IMR-90 (cell line): ENCODE measurements at regions not wholly inside any gene's neighbourhood (a gene's known extent, or its start where the extent isn't known, plus 50 kb on each side); places are given as distances from the start of the nearest gene placed in this dataset.

Experiments
- ATAC-seq: fragments of 200-7000 bp; cut with Tn5 transposase; 2 replicates; pipeline ENCODE4 v1.9.1; 2020; ENCODE audit warnings: low read depth, mild to moderate bottlenecking, moderate library complexity
- BruUV-seq: library from RNA; stranded (reverse); fragments of 400-500 nt; replicated peaks from 2 replicates; lab custom pipeline; 2021; lab: Mats Ljungman, UMichigan
- CTCF ChIA-PET: fragments of 300-600 bp; formaldehyde crosslinking; extraction: SDS; loops from one replicate; lab custom pipeline; 2021; ENCODE audit warnings: antibody characterized with exemption; lab: Yijun Ruan, JAX
- POLR2A ChIA-PET: fragments of 300-600 bp; sonication (Branson Sonifier 250); formaldehyde crosslinking; loops from one replicate; lab custom pipeline; 2022; ENCODE audit warnings: antibody characterized with exemption; ENCODE audit not compliant: unreplicated experiment; lab: Charles Lee
- DNase-seq: peaks from one replicate; pipeline ENCODE4 v3.0.0; 2013
- H2AFZ ChIP-seq: replicated peaks from 2 replicates; pipeline ENCODE3; 2013; ENCODE audit warnings: low read length, mild to moderate bottlenecking; ENCODE audit not compliant: poor library complexity
- H2AK5ac ChIP-seq: 2 replicates; pipeline ENCODE4 v1.6.1; 2013; ENCODE audit warnings: low read depth, low read length, inconsistent platforms
- H2AK9ac ChIP-seq: replicated peaks from 2 replicates; pipeline ENCODE3; 2013; ENCODE audit warnings: mild to moderate bottlenecking, low read depth, low read length, moderate library complexity; ENCODE audit not compliant: poor library complexity
- H2BK120ac ChIP-seq: 2 replicates; pipeline ENCODE4 v1.6.1; 2013; ENCODE audit warnings: low read depth, low read length, inconsistent platforms
- H2BK15ac ChIP-seq: 3 replicates; pipeline ENCODE4 v1.6.1; 2013; ENCODE audit warnings: low read depth, low read length, inconsistent platforms
- H2BK20ac ChIP-seq: 2 replicates; pipeline ENCODE4 v1.6.1; 2013; ENCODE audit warnings: low read depth, mild to moderate bottlenecking, inconsistent platforms, low read length, moderate library complexity
- H2BK5ac ChIP-seq: 2 replicates; pipeline ENCODE4 v1.6.1; 2013; ENCODE audit warnings: mild to moderate bottlenecking, low read depth, low read length, inconsistent platforms; ENCODE audit not compliant: poor library complexity, severe bottlenecking
- H3K14ac ChIP-seq: replicated peaks from 2 replicates; pipeline ENCODE4 v1.6.1; 2013; ENCODE audit warnings: low read depth, low read length, inconsistent platforms
- H3K18ac ChIP-seq: 2 replicates; pipeline ENCODE4 v1.6.1; 2013; ENCODE audit warnings: low read depth, low read length, control low read depth
- H3K23ac ChIP-seq: 2 replicates; pipeline ENCODE4 v1.6.1; 2013; ENCODE audit warnings: low read depth, low read length, inconsistent platforms
- H3K27ac ChIP-seq: 2 replicates; pipeline ENCODE4 v1.5.1; 2013; ENCODE audit warnings: mild to moderate bottlenecking, control low read depth, low read length; ENCODE audit not compliant: insufficient read depth
- H3K27me3 ChIP-seq: 2 replicates; pipeline ENCODE4 v1.6.1; 2013; ENCODE audit warnings: low read length; ENCODE audit not compliant: control insufficient read depth, insufficient read depth
- H3K36me3 ChIP-seq: 2 replicates; pipeline ENCODE4 v1.6.1; 2013; ENCODE audit warnings: low read length, mixed read lengths; ENCODE audit not compliant: control insufficient read depth, insufficient read depth
- H3K4ac ChIP-seq: 2 replicates; pipeline ENCODE4 v1.6.1; 2013; ENCODE audit warnings: low read depth, low read length, inconsistent platforms
- H3K4me1 ChIP-seq: 2 replicates; pipeline ENCODE4 v1.6.1; 2013; ENCODE audit warnings: low read length, mixed read lengths; ENCODE audit not compliant: control insufficient read depth, insufficient read depth
- H3K4me2 ChIP-seq: 2 replicates; pipeline ENCODE4 v1.6.1; 2013; ENCODE audit warnings: low read depth, mild to moderate bottlenecking, control low read depth, low read length, moderate library complexity
- H3K4me3 ChIP-seq: 2 replicates; pipeline ENCODE4 v1.5.1; 2013; ENCODE audit warnings: low read depth, mild to moderate bottlenecking, control low read depth, low read length, moderate library complexity; ENCODE audit not compliant: insufficient read depth
- H3K56ac ChIP-seq: 2 replicates; pipeline ENCODE4 v1.6.1; 2013; ENCODE audit warnings: low read length, inconsistent platforms; ENCODE audit not compliant: insufficient read depth; ENCODE audit errors: extremely low read depth
- H3K79me1 ChIP-seq, 2 experiments: 2 replicates each; pipeline ENCODE4 v1.6.1; 2013; ENCODE audit warnings: low read length in 2 of 2, inconsistent platforms in 1 of 2, low read depth in 1 of 2
- H3K9ac ChIP-seq: 2 replicates; pipeline ENCODE4 v1.6.1; 2013; ENCODE audit warnings: low read depth, low read length, control low read depth
- H3K9me1 ChIP-seq: 2 replicates; pipeline ENCODE4 v1.6.1; 2013; ENCODE audit warnings: low read length, inconsistent platforms; ENCODE audit not compliant: insufficient read depth
- H3K9me3 ChIP-seq: 2 replicates; pipeline ENCODE4 v1.6.1; 2013; ENCODE audit warnings: low read length; ENCODE audit not compliant: control insufficient read depth, insufficient read depth
- H4K20me1 ChIP-seq: 2 replicates; pipeline ENCODE4 v1.6.1; 2013; ENCODE audit warnings: low read length, inconsistent platforms; ENCODE audit not compliant: insufficient read depth
- H4K5ac ChIP-seq: 2 replicates; pipeline ENCODE4 v1.6.1; 2013; ENCODE audit warnings: mild to moderate bottlenecking, low read depth, low read length, control low read depth
- H4K8ac ChIP-seq, 2 experiments: 2 replicates each; pipeline ENCODE4 v1.6.1; 2013; ENCODE audit warnings: low read depth in 2 of 2, low read length in 2 of 2, control low read depth in 1 of 2, inconsistent platforms in 1 of 2
- H4K91ac ChIP-seq: 2 replicates; pipeline ENCODE4 v1.6.1; 2013; ENCODE audit warnings: low read depth, low read length, inconsistent platforms; ENCODE audit not compliant: insufficient read depth
- BHLHE40 ChIP-seq: fragments of 150-350 bp; IDR thresholded peaks from 2 replicates; pipeline ENCODE4 v1.6.1; 2016; ENCODE audit warnings: mild to moderate bottlenecking, low read depth, low read length
- CEBPB ChIP-seq: IDR thresholded peaks from 2 replicates; pipeline ENCODE4 v1.6.1; 2012; ENCODE audit warnings: low read depth, low read length, improper control_type of control experiment
- CHD1 ChIP-seq: IDR thresholded peaks from 2 replicates; pipeline ENCODE4 v1.6.1; 2012; ENCODE audit warnings: low read depth, low read length, improper control_type of control experiment
- CTCF ChIP-seq: conservative IDR thresholded peaks from 2 replicates; pipeline ENCODE4 v1.5.1; 2012; ENCODE audit warnings: mild to moderate bottlenecking, low read depth, low read length, improper control_type of control experiment
- ELK1 ChIP-seq: fragments of 150-350 bp; IDR thresholded peaks from 2 replicates; pipeline ENCODE4 v1.6.1; 2016; ENCODE audit warnings: low read depth, mild to moderate bottlenecking, low read length, moderate library complexity, borderline replicate concordance
- FOS ChIP-seq: fragments of 150-350 bp; IDR thresholded peaks from 2 replicates; pipeline ENCODE4 v1.6.1; 2016; ENCODE audit warnings: low read depth, low read length
- MAZ ChIP-seq: IDR thresholded peaks from 2 replicates; pipeline ENCODE4 v1.6.1; 2012; ENCODE audit warnings: low read depth, mild to moderate bottlenecking, low read length, improper control_type of control experiment, moderate library complexity, borderline replicate concordance
- MXI1 ChIP-seq: IDR thresholded peaks from 2 replicates; pipeline ENCODE4 v1.6.1; 2012; ENCODE audit warnings: low read depth, mild to moderate bottlenecking, low read length, moderate library complexity, borderline replicate concordance
- NFE2L2 ChIP-seq: fragments of 150-350 bp; IDR thresholded peaks from 2 replicates; pipeline ENCODE4 v1.6.1; 2016; ENCODE audit warnings: low read depth, mild to moderate bottlenecking, low read length
- RCOR1 ChIP-seq: IDR thresholded peaks from 2 replicates; pipeline ENCODE4 v1.6.1; 2012; ENCODE audit warnings: mild to moderate bottlenecking, low read length, improper control_type of control experiment; ENCODE audit not compliant: insufficient replicate concordance
- SMC3 ChIP-seq: fragments of 150-350 bp; IDR thresholded peaks from 2 replicates; pipeline ENCODE4 v1.6.1; 2016; ENCODE audit warnings: low read depth, mild to moderate bottlenecking, antibody characterized with exemption, low read length, moderate library complexity
- USF2 ChIP-seq: fragments of 150-350 bp; IDR thresholded peaks from 2 replicates; pipeline ENCODE4 v1.6.1; 2017; ENCODE audit warnings: mild to moderate bottlenecking, antibody characterized with exemption, low read length, low read depth
- WGBS, 2 experiments: methylation state at CpG; one replicate each; pipeline versions ENCODE4 v1.1.5 to v1.1.7; 2013; ENCODE audit warnings: missing lambda C conversion rate in 2 of 2; ENCODE audit not compliant: insufficient read length in 1 of 2; ENCODE audit errors: extremely low coverage in 2 of 2; 5-methylcytosine and 5-hydroxymethylcytosine counted together
- dilution Hi-C: fragments of 300-500 bp; cut with HindIII; formaldehyde crosslinking; loops from one replicate; pipeline ENCODE4 v1.14.3; 2018; ENCODE audit warnings: low sequenced_read_pairs; ENCODE audit not compliant: unreplicated experiment
- in situ Hi-C: fragments of 300-500 bp; cut with MboI; formaldehyde crosslinking; loops from 3 replicates; pipeline ENCODE4 v1.14.3; 2019; ENCODE audit warnings: low sequenced_read_pairs, inconsistent platforms, mixed read lengths
- intact Hi-C: fragments of 100-400 bp; cut with micrococcal nuclease; formaldehyde crosslinking; loops from 2 replicates; pipeline ENCODE4 v1.10.0; 2022

DNA sequence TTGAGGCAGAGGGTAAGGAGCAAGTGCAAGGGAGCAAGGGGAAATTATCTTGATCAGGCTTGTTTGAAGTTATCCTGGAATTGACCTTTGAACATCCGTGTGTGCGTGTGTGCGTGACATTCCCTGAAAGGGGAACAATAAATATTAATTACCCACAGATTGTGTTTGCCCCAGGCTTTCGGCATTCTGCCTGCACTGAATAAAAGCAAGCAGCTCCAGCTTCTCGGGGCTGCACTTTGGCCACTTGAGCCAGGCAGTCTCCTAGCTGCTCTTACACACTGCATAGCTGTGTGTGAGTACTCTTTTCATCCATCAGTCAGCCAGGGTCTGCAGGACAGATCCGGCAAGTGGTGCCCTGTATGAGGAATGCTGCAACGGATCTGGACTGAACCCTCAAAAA lies 107.7 kb upstream of the BTN3A2 start:
- H3K27me3 ChIP-seq: no peaks in the 10 kb centered on the region
- no peaks in the 10 kb centered on the region for H3K36me3 ChIP-seq
- ATAC-seq (no peak), DNase-seq (no peak)
- in situ Hi-C loops (no loop called here), intact Hi-C loops (no loop called here), dilution Hi-C loops (no loop called here)
- WGBS, 2 experiments: 48% methylated on average over 6 of the region's 7 CpGs; no CpG with 5 or more reads in 1 of the 2 experiments
- no peak overlapping the region for H3K14ac ChIP-seq
- H2BK15ac ChIP-seq: no peak overlapping the region
- no peak overlapping the region for H3K27ac ChIP-seq
- no peak overlapping the region for H4K8ac ChIP-seq
- H3K9me3 ChIP-seq: no peaks in the 10 kb centered on the region
- H3K23ac ChIP-seq: no peak overlapping the region
- H3K79me1 ChIP-seq: no peaks in the 10 kb centered on the region
- no peak overlapping the region for H3K18ac ChIP-seq
- POLR2A ChIA-PET: no interaction called here
- no peak overlapping the region for H3K4me3 ChIP-seq
- no peak overlapping the region for H3K56ac ChIP-seq
- H2AK9ac ChIP-seq: no peak overlapping the region
- no peak overlapping the region for H3K9ac ChIP-seq
- CTCF ChIA-PET: no interaction called here
- H3K4me2 ChIP-seq: no peak overlapping the region
- no peak overlapping the region for H2AK5ac ChIP-seq
- no peak overlapping the region for H3K4ac ChIP-seq
- no peak overlapping the region for H2BK5ac ChIP-seq
- no peak overlapping the region for H2AFZ ChIP-seq
- H2BK120ac ChIP-seq: no peak overlapping the region
- no peak for TF ChIP-seq MAZ
- no peak for TF ChIP-seq SMC3
- TF ChIP-seq FOS: no peak
- TF ChIP-seq NFE2L2: no peak
- no peak for TF ChIP-seq RCOR1
- TF ChIP-seq CHD1: no peak
- TF ChIP-seq USF2: no peak
- no peak for TF ChIP-seq BHLHE40
- no peak for TF ChIP-seq CTCF
- TF ChIP-seq MXI1: no peak
- TF ChIP-seq CEBPB: no peak
- no peak for TF ChIP-seq ELK1
- H2BK20ac ChIP-seq: no peak overlapping the region
- H4K5ac ChIP-seq: no peak overlapping the region
- no TSS peak for BruUV-seq
- no peaks in the 10 kb centered on the region for H3K9me1 ChIP-seq
- no peaks in the 10 kb centered on the region for H3K4me1 ChIP-seq
- no peak overlapping the region for H4K91ac ChIP-seq
- no peaks in the 10 kb centered on the region for H4K20me1 ChIP-seq
